Activated CD8-positive, alpha-beta memory T cell treated with anti-CD3 and anti-CD28 coated beads, Interleukin-2, amount 50 U/mL, for 4 hours (primary cell): ENCODE measurements at regions not wholly inside any gene's neighbourhood (a gene's known extent, or its start where the extent isn't known, plus 50 kb on each side); places are given as distances from the start of the nearest gene placed in this dataset.
"Not testable (repeated sequence)": the region's sequence is repeated elsewhere in the genome, so short reads cannot be mapped to it uniquely, and the experiment has no call there.

Experiments
- DNase-seq: peaks from one replicate; pipeline ENCODE4 v3.0.0-alpha.2; 2020

- DNase-seq: no peak
Observed at GRCh38 chr5:105238561-105238960, 1676.0 kb upstream of the NUDT12 start.

- no peak for DNase-seq
Observed at GRCh38 chr5:105230516-105231157, 1668.0 kb upstream of the NUDT12 start.

- no peak for DNase-seq
Observed at GRCh38 chr5:105218018-105218417, 1655.4 kb upstream of the NUDT12 start.

- no peak for DNase-seq
Observed at GRCh38 chr5:105213078-105213477, 1650.5 kb upstream of the NUDT12 start.

- no peak for DNase-seq
Observed at GRCh38 chr5:105207066-105207465, 1644.5 kb upstream of the NUDT12 start.

GRCh38 chr5:105197531-105197930, 1634.9 kb upstream of the NUDT12 start:
- no peak for DNase-seq

- no peak for DNase-seq
Observed at GRCh38 chr5:105195765-105196164, 1633.2 kb upstream of the NUDT12 start.

- no peak for DNase-seq
Observed at GRCh38 chr5:105172918-105173317, 1610.3 kb upstream of the NUDT12 start.

- no peak for DNase-seq
Observed at GRCh38 chr5:105168806-105169205, 1606.2 kb upstream of the NUDT12 start.

GRCh38 chr5:105167092-105167491, 1604.5 kb upstream of the NUDT12 start:
- no peak for DNase-seq

- DNase-seq: no peak
Observed at GRCh38 chr5:105163547-105163946, 1601.0 kb upstream of the NUDT12 start.

- DNase-seq: not testable (repeated sequence)
Observed at GRCh38 chr5:105162557-105162956, 1600.0 kb upstream of the NUDT12 start.

GRCh38 chr5:105158526-105158925, 1595.9 kb upstream of the NUDT12 start:
- no peak for DNase-seq

- DNase-seq: no peak
Observed at GRCh38 chr5:105150323-105150722, 1587.7 kb upstream of the NUDT12 start.

- DNase-seq: no peak
Observed at GRCh38 chr5:105146867-105147266, 1584.3 kb upstream of the NUDT12 start.

GRCh38 chr5:105145152-105145551, 1582.6 kb upstream of the NUDT12 start:
- no peak for DNase-seq

GRCh38 chr5:105134328-105134727, 1571.7 kb upstream of the NUDT12 start:
- no peak for DNase-seq

GRCh38 chr5:105133087-105133486, 1570.5 kb upstream of the NUDT12 start:
- DNase-seq: no peak

GRCh38 chr5:105132581-105132980, 1570.0 kb upstream of the NUDT12 start:
- DNase-seq: no peak

- no peak for DNase-seq
Observed at GRCh38 chr5:105131045-105131444, 1568.5 kb upstream of the NUDT12 start.

- DNase-seq: no peak
Observed at GRCh38 chr5:105101577-105101976, 1539.0 kb upstream of the NUDT12 start.

GRCh38 chr5:105088961-105089360, 1526.4 kb upstream of the NUDT12 start:
- no peak for DNase-seq

GRCh38 chr5:105088102-105088501, 1525.5 kb upstream of the NUDT12 start:
- no peak for DNase-seq

GRCh38 chr5:105057893-105058292, 1495.3 kb upstream of the NUDT12 start:
- DNase-seq: no peak

- DNase-seq: no peak
Observed at GRCh38 chr5:105057001-105057436, 1494.4 kb upstream of the NUDT12 start.
